ENCODE measurements at regions not wholly inside any gene's neighbourhood (a gene's known extent, or its start where the extent isn't known, plus 50 kb on each side); places are given as distances from the start of the nearest gene placed in this dataset.

DNA sequence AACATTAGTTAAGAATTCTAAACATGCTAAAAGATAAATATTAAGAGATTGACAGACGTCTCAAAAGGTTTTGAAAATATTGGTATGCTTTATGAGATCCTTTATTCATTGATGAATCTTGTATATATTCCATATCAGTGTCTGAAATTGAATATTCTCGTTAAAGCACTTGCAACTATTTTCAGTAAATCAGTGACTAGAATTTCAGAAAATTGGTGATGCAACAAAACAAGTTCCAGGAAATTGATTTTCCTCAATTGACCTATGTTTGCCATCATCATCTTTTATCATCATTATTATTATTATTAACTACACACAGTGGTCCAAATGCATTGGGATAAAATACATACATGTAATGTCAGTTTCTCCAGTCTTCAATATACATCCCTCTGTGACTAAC, 453.6 kb downstream of the CCER1 start:
- intact Hi-C loops (cut with DNase I; ENCODE audit: low total_unique reads): no loop called here
- H3K9me3 ChIP-seq: no peaks in the 10 kb centered on the region
- H3K4me3 ChIP-seq: no peak overlapping the region
- WGBS, 5 donors: 64 to 81% (median 75%) methylated on average over 2 of the region's 2 CpGs
- no peaks in the 10 kb centered on the region for H3K4me1 ChIP-seq
- no peak overlapping the region for H3K27ac ChIP-seq
- no peaks in the 10 kb centered on the region for H3K36me3 ChIP-seq
- no peak for TF ChIP-seq POLR2AphosphoS5 (IDR thresholded peaks at IDR 0.05)
- H3K27me3 ChIP-seq (replicated peaks in 1 of 7): no peaks in the 10 kb centered on the region
- DNase-seq: no peak

DNA sequence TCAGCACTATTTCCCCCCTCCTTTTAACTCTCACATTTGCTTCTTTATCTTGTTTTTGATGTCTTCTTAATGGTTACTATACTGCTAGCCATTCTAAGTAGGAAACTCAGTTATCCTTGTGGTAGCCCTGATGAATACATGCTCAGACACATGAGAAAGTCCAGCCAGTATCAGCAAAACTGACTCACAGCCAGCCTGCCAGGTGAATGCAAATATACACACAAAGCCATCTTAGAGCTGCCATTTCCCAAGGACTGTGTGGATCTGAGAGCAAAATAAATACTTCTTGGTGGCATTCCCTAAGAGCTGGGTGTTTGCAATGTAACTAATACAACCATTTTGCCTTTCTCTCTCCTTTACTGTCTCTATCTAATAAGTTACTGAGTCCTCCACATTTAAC, 455.2 kb downstream of the CCER1 start:
- H3K4me3 ChIP-seq: no peak overlapping the region
- DNase-seq: no peak
- H3K4me1 ChIP-seq: no peaks in the 10 kb centered on the region
- H3K27ac ChIP-seq: no peak overlapping the region
- no peaks in the 10 kb centered on the region for H3K27me3 ChIP-seq (replicated peaks in 1 of 7)
- no peaks in the 10 kb centered on the region for H3K36me3 ChIP-seq
- intact Hi-C loops (cut with DNase I; ENCODE audit: low total_unique reads): no loop called here
- H3K9me3 ChIP-seq: no peaks in the 10 kb centered on the region
- no peak for TF ChIP-seq POLR2A (IDR thresholded peaks at IDR 0.05)
- TF ChIP-seq, protein P1, sequence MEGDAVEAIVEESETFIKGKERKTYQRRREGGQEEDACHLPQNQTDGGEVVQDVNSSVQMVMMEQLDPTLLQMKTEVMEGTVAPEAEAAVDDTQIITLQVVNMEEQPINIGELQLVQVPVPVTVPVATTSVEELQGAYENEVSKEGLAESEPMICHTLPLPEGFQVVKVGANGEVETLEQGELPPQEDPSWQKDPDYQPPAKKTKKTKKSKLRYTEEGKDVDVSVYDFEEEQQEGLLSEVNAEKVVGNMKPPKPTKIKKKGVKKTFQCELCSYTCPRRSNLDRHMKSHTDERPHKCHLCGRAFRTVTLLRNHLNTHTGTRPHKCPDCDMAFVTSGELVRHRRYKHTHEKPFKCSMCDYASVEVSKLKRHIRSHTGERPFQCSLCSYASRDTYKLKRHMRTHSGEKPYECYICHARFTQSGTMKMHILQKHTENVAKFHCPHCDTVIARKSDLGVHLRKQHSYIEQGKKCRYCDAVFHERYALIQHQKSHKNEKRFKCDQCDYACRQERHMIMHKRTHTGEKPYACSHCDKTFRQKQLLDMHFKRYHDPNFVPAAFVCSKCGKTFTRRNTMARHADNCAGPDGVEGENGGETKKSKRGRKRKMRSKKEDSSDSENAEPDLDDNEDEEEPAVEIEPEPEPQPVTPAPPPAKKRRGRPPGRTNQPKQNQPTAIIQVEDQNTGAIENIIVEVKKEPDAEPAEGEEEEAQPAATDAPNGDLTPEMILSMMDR (IDR thresholded peaks at IDR 0.05 in 8 of 11, conservative IDR thresholded peaks at IDR 0.05 in 3 of 11): no peak

DNA sequence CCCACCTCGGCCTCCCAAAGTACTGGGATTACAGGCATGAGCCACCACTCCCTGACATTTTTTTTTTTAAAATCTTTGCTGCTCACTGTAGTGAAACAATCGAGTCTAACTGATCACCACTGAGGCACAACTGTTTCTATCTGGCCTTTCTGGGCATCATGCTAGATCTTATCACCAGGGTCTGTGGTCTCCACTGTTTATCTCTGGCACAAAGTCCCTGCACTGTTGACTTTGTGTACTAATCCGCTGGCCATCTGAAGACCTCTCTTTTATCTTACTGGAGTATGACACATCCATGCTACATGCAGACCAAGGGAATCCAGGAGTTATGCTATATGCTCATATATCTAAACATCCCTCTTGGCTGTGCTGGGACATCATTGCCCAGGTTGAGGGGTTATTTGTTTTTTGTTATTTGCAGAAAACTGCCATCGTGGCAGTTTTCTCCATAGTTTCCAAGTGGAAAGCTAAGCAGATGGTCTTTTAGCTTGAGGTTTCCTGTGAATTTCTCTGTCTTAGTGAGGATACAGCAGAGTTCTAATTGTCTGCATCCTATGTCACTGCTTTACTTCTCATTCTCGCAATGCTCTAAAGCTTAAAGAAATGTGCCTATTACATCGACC, 456.9 kb downstream of the CCER1 start:
- H3K36me3 ChIP-seq: no peaks in the 10 kb centered on the region
- TF ChIP-seq POLR2A (IDR thresholded peaks at IDR 0.05): no peak
- TF ChIP-seq, protein P1 (IDR thresholded peaks at IDR 0.05 in 8 of 11, conservative IDR thresholded peaks at IDR 0.05 in 3 of 11): no peak
- TF ChIP-seq POLR2AphosphoS5 (IDR thresholded peaks at IDR 0.05): no peak
- H3K27me3 ChIP-seq (replicated peaks in 1 of 7): no peaks in the 10 kb centered on the region
- DNase-seq: no peak
- no peaks in the 10 kb centered on the region for H3K9me3 ChIP-seq
- H3K4me1 ChIP-seq: no peaks in the 10 kb centered on the region
- H3K4me3 ChIP-seq: no peak overlapping the region
- WGBS, 5 donors: 77 to 93% (median 85%) methylated on average over 6 of the region's 6 CpGs
- H3K27ac ChIP-seq: no peak overlapping the region
- intact Hi-C loops (cut with DNase I; ENCODE audit: low total_unique reads): no loop called here

DNA sequence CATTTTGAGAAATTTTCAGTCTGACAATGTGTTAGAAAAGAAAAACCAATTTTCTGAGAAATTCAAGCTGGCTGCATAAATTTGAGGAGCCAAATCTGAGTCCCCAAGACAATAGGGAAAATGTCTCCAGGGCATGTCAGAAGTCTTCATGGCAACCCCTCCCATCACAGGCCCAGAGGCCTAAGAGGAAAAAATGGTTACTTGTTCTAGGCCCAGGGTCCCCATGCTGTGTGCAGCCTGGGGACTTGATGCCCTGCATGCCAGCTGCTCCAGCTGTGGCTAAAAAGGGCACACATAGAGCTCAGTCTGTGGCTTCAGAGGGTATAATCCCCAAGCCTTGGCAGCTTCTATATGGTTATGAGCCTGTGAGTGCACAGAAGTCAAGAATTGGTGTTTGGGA, 464.6 kb downstream of the CCER1 start:
- peaks cover 0 to 23% (median 18%) of the 10 kb centered on the region in 8 donors for H3K9me3 ChIP-seq
- H3K4me3 ChIP-seq: no peak overlapping the region
- intact Hi-C loops (cut with DNase I; ENCODE audit: low total_unique reads): no loop called here
- no peaks in the 10 kb centered on the region for H3K27me3 ChIP-seq (replicated peaks in 1 of 7)
- no peak for DNase-seq
- no peak overlapping the region for H3K27ac ChIP-seq
- no peaks in the 10 kb centered on the region for H3K36me3 ChIP-seq
- TF ChIP-seq, protein P1 (IDR thresholded peaks at IDR 0.05 in 8 of 11, conservative IDR thresholded peaks at IDR 0.05 in 3 of 11): no peak
- TF ChIP-seq POLR2A (IDR thresholded peaks at IDR 0.05): no peak
- TF ChIP-seq POLR2AphosphoS5 (IDR thresholded peaks at IDR 0.05): no peak
- H3K4me1 ChIP-seq: no peaks in the 10 kb centered on the region

DNA sequence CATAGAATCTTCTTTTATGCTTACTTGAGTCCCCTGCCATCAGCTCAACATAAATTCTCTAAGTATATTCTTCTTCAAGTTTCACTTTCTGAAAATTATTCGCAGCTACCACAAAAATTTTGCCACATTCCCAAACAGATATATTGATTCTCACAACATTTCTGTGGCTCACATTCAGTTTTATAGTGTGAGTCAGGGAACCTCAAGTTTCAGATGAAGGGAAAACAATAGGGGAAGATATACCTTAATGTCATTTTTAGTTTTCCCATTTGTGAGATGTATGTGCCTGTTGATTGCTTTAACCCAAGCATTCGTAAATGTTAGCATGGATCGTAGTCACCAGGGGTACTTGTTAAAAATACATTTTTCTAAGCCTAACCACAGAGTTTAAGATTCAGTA, 465.8 kb downstream of the CCER1 start:
- H3K9me3 ChIP-seq: peaks cover 0 to 23% (median 18%) of the 10 kb centered on the region in 8 donors
- no peak for TF ChIP-seq POLR2AphosphoS5 (IDR thresholded peaks at IDR 0.05)
- 55 to 94% (median 81%) methylated on average over 3 of the region's 3 CpGs for WGBS, 5 donors
- H3K36me3 ChIP-seq: no peaks in the 10 kb centered on the region
- no peak overlapping the region for H3K4me3 ChIP-seq
- H3K4me1 ChIP-seq: no peaks in the 10 kb centered on the region
- H3K27ac ChIP-seq: no peak overlapping the region
- H3K27me3 ChIP-seq (replicated peaks in 1 of 7): no peaks in the 10 kb centered on the region
- DNase-seq: no peak
- intact Hi-C loops (cut with DNase I; ENCODE audit: low total_unique reads): no loop called here

Data from spleen (tissue), 11 donors.